Cardiac fibroblast (primary cell): ENCODE measurements at regions not wholly inside any gene's neighbourhood (a gene's known extent, or its start where the extent isn't known, plus 50 kb on each side); places are given as distances from the start of the nearest gene placed in this dataset.

Source experiments
- DNase-seq, 2 donors: peaks; one replicate each; pipeline versions ENCODE4 v3.0.0 to v3.0.0-alpha.2; 2010; ENCODE audit warnings: low read depth in 2 of 2
- H3K4me3 ChIP-seq, 2 donors: replicated peaks in 1 of 2; 1 replicate in 1 of 2; 2 replicates in 1 of 2; pipeline ENCODE4 v1.5.1; 2011; ENCODE audit warnings: low read depth in 2 of 2, low read length in 2 of 2, mild to moderate bottlenecking in 2 of 2, moderate library complexity in 1 of 2
- TF ChIP-seq, protein P1 (sequence below): IDR thresholded peaks from one replicate; pipeline ENCODE4 v1.5.1; 2011; ENCODE audit warnings: low read depth, mild to moderate bottlenecking, low read length, inconsistent platforms

DNA sequence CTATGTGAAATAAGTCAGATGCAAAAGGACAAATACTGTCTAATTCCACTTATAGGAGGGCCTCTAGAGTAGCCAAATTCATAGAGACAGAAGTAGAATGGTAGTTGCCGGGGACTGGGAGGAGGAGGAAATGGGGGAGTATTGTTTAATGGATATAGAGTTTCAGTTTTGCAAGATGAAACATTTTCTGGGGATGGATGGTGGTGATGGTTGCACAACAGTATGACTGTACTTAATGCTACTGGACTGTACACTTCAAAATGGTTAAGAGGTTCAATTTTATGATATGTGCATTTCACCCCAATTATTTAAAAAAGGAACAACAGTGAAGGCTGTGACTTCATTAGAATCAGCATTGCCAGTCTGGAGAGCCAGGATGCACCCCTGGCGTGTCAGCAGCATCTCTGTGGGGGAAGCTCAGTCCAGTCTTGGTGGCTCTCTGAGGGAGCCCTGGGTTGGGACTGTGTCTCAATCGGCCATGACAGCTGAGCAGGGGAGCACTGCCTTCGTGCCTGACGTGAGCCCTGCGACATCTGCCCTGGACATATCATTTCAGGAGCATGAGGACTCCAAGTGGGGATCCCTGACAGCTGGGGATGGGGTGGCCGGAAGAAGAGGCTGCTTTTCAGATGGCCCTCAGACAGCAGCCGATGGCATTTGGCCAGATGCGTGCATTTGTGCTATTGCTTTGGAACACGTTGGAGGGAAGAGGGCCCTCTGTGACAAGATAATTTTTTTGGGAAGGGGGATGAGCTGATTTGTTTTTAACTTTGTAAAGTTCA, 130.8 kb upstream of the STC2 start:
- DNase-seq = peak; percentile 79 to 89
- H3K4me3 ChIP-seq = no peak overlapping the region
- TF ChIP-seq, protein P1, sequence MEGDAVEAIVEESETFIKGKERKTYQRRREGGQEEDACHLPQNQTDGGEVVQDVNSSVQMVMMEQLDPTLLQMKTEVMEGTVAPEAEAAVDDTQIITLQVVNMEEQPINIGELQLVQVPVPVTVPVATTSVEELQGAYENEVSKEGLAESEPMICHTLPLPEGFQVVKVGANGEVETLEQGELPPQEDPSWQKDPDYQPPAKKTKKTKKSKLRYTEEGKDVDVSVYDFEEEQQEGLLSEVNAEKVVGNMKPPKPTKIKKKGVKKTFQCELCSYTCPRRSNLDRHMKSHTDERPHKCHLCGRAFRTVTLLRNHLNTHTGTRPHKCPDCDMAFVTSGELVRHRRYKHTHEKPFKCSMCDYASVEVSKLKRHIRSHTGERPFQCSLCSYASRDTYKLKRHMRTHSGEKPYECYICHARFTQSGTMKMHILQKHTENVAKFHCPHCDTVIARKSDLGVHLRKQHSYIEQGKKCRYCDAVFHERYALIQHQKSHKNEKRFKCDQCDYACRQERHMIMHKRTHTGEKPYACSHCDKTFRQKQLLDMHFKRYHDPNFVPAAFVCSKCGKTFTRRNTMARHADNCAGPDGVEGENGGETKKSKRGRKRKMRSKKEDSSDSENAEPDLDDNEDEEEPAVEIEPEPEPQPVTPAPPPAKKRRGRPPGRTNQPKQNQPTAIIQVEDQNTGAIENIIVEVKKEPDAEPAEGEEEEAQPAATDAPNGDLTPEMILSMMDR = no peak

DNA sequence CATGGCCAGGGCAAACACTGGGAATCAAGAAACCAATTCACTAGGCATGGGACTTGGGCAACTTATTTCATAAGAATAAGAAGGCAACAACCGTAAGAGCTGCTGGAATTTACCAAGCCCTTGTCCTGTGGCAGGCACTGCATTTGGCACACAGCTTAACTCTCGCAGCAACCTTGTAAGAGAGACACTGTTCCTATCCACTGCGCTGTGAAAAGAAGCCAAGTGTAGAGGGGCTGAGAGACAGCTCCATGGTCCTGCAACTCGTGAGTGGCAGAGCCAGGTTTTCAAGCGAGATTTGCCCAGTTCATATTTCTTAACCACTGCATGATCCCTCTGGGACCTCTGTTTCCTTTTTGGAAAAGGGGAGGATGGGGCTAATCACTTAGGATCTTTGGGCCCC, 129.3 kb upstream of the STC2 start:
- DNase-seq = peak; percentile 33 to 72
- TF ChIP-seq, protein P1 = no peak
- no peak overlapping the region for H3K4me3 ChIP-seq

DNA sequence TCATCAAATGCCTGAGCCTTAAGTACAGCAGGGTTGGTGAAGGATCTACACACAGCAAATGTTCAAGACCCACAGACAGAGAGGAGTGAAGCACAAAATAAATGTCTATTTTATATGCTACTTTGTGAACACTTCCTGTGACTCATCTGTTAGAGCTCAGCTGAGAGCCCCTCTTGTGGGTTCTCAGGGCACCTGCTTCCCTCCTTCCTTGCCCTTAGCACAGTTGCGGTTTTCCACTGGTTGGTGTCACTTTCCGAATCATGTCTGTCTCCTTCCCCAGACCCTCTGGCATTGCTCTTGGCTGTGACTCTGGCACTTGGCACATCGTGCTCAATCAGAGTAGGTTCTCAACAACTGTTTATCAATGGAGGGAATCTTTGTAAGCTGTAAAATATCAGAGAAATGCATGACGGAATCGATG, 128.5 kb upstream of the STC2 start:
- H3K4me3 ChIP-seq = no peak overlapping the region
- TF ChIP-seq, protein P1 = no peak
- DNase-seq = peak; percentile 19 to 70

DNA sequence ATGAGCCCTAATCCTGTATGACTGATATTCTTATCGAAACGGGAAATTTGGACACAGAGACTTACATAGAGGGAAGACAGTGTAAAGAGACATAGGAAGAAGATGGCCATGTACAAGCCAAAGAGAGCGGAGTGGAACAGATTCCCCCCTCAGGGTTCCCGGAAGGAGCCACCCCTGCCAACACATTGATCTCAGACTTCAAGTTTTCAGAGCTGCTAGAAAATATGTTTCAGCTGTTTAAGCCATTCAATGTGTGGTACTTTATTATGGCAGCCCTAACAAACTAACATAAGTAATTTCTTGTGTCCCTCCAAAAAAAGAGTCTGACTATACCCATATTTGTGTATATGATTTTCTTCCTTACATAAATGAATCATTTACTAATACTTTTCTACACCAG, 128.0 kb upstream of the STC2 start:
- TF ChIP-seq, protein P1 = no peak
- DNase-seq = no peak
- H3K4me3 ChIP-seq = no peak overlapping the region

DNA sequence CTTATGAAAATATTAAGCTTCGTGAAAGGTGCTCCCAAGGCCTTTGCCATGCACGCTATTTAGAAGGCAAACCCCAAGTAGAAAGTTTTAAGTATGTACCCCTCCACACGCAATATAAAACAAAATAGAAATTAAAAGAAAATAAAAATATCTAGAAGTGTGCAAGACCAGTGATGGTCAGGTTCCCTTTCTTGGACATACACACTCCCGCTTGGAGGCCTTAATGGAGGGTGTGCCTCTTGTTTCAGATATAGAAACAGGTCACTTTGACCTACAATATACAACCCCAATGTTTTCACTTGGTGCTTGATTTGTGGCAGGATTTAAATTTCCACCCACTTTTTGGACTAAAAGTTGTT, 127.4 kb upstream of the STC2 start:
- DNase-seq = no peak
- TF ChIP-seq, protein P1 = no peak
- no peak overlapping the region for H3K4me3 ChIP-seq

DNA sequence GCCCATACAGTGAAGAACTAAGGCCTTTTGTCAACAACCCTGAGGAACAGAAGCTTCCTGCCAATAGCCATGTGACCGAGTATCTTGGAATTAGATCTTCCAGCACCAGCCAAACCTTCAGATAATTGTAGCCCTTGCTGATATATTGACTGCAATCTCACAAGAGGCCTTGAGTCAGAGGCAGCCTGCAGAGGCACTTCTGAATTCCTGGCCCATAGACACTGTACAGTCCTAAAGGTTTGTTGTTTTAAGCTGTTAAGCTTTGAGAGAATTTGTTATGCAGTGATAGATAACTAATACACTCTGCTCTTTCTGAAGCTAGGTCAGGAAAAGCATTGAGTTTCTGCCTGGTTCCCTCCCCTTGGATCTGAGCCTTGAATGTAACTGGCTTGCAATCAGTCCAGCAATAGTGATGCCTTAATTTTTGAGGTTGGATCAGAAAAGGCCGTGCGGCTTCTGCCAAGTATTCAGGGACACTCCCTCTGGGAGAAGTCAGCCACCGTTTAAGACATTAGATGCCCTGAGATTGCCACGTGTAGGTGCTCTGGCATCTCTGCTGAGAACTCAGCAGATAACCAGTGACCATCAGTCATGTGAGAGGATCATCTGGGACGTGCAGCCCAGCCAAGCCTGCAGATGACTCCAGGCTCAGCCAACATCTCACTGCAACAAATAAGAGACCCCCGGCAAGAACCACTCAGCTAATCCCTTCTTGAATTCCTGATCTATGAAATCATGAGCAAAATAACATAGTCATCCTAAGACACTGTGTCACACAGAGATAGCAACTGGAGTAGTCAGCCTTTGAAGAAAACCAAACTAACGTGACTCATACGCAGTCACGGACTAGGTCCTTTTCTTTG, 126.8 kb upstream of the STC2 start:
- no peak overlapping the region for H3K4me3 ChIP-seq
- peak; percentile 94 to 100 for DNase-seq
- TF ChIP-seq, protein P1 = no peak
